ENCODE measurements at regions not wholly inside any gene's neighbourhood (a gene's known extent, or its start where the extent isn't known, plus 50 kb on each side); places are given as distances from the start of the nearest gene placed in this dataset.

DNA sequence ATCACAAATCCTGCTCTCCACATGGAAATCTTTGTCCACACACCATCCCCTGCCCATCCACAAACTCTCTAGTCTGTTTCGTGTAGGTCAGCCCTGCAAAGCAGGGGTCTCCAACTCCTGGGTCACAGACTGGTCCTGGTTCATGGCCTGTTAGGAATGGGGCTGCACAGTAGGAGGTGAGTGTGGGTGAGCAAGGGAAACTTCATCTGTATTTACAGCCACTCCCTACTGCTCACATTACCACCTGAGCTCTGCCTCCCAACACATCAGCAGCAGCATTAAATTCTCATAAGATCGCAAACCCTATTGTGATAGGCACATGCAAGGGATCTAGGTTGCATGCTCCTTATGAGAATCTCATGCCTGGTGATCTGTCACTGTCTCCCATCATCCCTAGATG is 242.1 kb downstream of the FGFR2 start:
- TF ChIP-seq, protein P1, sequence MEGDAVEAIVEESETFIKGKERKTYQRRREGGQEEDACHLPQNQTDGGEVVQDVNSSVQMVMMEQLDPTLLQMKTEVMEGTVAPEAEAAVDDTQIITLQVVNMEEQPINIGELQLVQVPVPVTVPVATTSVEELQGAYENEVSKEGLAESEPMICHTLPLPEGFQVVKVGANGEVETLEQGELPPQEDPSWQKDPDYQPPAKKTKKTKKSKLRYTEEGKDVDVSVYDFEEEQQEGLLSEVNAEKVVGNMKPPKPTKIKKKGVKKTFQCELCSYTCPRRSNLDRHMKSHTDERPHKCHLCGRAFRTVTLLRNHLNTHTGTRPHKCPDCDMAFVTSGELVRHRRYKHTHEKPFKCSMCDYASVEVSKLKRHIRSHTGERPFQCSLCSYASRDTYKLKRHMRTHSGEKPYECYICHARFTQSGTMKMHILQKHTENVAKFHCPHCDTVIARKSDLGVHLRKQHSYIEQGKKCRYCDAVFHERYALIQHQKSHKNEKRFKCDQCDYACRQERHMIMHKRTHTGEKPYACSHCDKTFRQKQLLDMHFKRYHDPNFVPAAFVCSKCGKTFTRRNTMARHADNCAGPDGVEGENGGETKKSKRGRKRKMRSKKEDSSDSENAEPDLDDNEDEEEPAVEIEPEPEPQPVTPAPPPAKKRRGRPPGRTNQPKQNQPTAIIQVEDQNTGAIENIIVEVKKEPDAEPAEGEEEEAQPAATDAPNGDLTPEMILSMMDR (IDR thresholded peaks at IDR 0.05; ENCODE audit: poor library complexity): no peak
- no peak for TF ChIP-seq EZH2phosphoT487 (IDR thresholded peaks at IDR 0.05; ENCODE audit: low read depth, severe bottlenecking, unreplicated experiment)
- TF ChIP-seq EZH2 (IDR thresholded peaks at IDR 0.05; ENCODE audit: borderline replicate concordance): no peak
